Keratinocyte (primary cell): ENCODE measurements at regions not wholly inside any gene's neighbourhood (a gene's known extent, or its start where the extent isn't known, plus 50 kb on each side); places are given as distances from the start of the nearest gene placed in this dataset.
"Not testable (repeated sequence)": the region's sequence is repeated elsewhere in the genome, so short reads cannot be mapped to it uniquely, and the experiment has no call there.

ENCODE experiments used
- DNase-seq: peaks from one replicate; pipeline ENCODE4 v3.0.0-alpha.2; 2011; ENCODE audit warnings: low read depth, missing footprints, low spot score
- FAIRE-seq: peaks from 2 replicates; lab custom pipeline; 2011; peaks lifted over from hg19 to GRCh38; lab: Jason Lieb, UNC
- H2AFZ ChIP-seq: 2 replicates; pipeline ENCODE4 v1.6.0; 2012; ENCODE audit warnings: low read length, control low read depth, inconsistent platforms; ENCODE audit not compliant: control insufficient read depth
- H3K27ac ChIP-seq: 2 replicates; pipeline ENCODE4 v1.5.1; 2011; ENCODE audit warnings: low read length; ENCODE audit not compliant: control insufficient read depth, insufficient read depth
- H3K27me3 ChIP-seq: 3 replicates; pipeline ENCODE4 v1.6.0; 2011; ENCODE audit warnings: low read length; ENCODE audit not compliant: control insufficient read depth, insufficient read depth; ENCODE audit errors: extremely low read depth
- H3K36me3 ChIP-seq, 2 experiments: 2 replicates in 1 of 2; 3 replicates in 1 of 2; pipeline ENCODE4 v1.5.1; 2011; ENCODE audit warnings: low read length in 2 of 2, mild to moderate bottlenecking in 1 of 2; ENCODE audit not compliant: control insufficient read depth in 2 of 2, insufficient read depth in 2 of 2; ENCODE audit errors: extremely low read depth in 1 of 2
- H3K4me1 ChIP-seq: 3 replicates; pipeline ENCODE4 v1.5.1; 2011; ENCODE audit warnings: low read length; ENCODE audit not compliant: control insufficient read depth, insufficient read depth; ENCODE audit errors: extremely low read depth
- H3K4me2 ChIP-seq: 3 replicates; pipeline ENCODE4 v1.6.0; 2011; ENCODE audit warnings: low read depth, low read length; ENCODE audit not compliant: control insufficient read depth, insufficient read depth; ENCODE audit errors: extremely low read depth
- H3K4me3 ChIP-seq, 3 experiments: fragments of 200-600 bp in 1 of 3; sonication (generic) in 1 of 3; 2 replicates in 2 of 3; 3 replicates in 1 of 3; pipeline ENCODE4 v1.5.1; 2011 to 2016; ENCODE audit warnings: low read length in 3 of 3, mild to moderate bottlenecking in 3 of 3, control low read depth in 2 of 3, inconsistent platforms in 1 of 3, low read depth in 1 of 3, mixed read lengths in 1 of 3, mixed run types in 1 of 3, moderate library complexity in 1 of 3; ENCODE audit not compliant: control insufficient read depth in 2 of 3, insufficient read depth in 2 of 3; ENCODE audit errors: extremely low read depth in 1 of 3
- H3K79me2 ChIP-seq: 2 replicates; pipeline ENCODE4 v1.6.0; 2012; ENCODE audit warnings: low read length; ENCODE audit not compliant: control insufficient read depth, insufficient read depth
- H3K9ac ChIP-seq: 3 replicates; pipeline ENCODE4 v1.6.0; 2011; ENCODE audit warnings: low read length; ENCODE audit not compliant: control insufficient read depth, insufficient read depth; ENCODE audit errors: extremely low read depth
- H3K9me1 ChIP-seq: 3 replicates; pipeline ENCODE4 v1.6.0; 2011; ENCODE audit warnings: low read length; ENCODE audit not compliant: control insufficient read depth, insufficient read depth; ENCODE audit errors: extremely low read depth
- H3K9me3 ChIP-seq: 2 replicates; pipeline ENCODE4 v1.5.1; 2012; ENCODE audit warnings: low read depth, low read length; ENCODE audit not compliant: control insufficient read depth
- H4K20me1 ChIP-seq: 3 replicates; pipeline ENCODE4 v1.6.0; 2011; ENCODE audit warnings: low read length; ENCODE audit not compliant: control insufficient read depth, insufficient read depth; ENCODE audit errors: extremely low read depth
- EZH2 ChIP-seq: IDR thresholded peaks from one replicate; pipeline ENCODE4 v1.6.1; 2012; ENCODE audit warnings: inconsistent platforms, mild to moderate bottlenecking, low read length, moderate library complexity
- dilution Hi-C: fragments of 300-500 bp; cut with MboI; formaldehyde crosslinking; loops from one replicate; pipeline ENCODE4 v1.7.0; 2020; ENCODE audit warnings: low sequenced_read_pairs; ENCODE audit not compliant: extremely low pct_ligation_motif_present
- TF ChIP-seq, protein P1 (sequence below), 3 experiments: IDR thresholded peaks in 1 of 3; conservative IDR thresholded peaks in 1 of 3; optimal IDR thresholded peaks in 1 of 3; 2 replicates in 2 of 3; 3 replicates in 1 of 3; pipeline versions ENCODE3 to v1.5.1; 2011; ENCODE audit warnings: low read length in 3 of 3, mild to moderate bottlenecking in 3 of 3, moderate library complexity in 2 of 3, control low read depth in 1 of 3, inconsistent platforms in 1 of 3; ENCODE audit not compliant: insufficient read depth in 2 of 3; ENCODE audit errors: extremely low read depth in 1 of 3

DNA sequence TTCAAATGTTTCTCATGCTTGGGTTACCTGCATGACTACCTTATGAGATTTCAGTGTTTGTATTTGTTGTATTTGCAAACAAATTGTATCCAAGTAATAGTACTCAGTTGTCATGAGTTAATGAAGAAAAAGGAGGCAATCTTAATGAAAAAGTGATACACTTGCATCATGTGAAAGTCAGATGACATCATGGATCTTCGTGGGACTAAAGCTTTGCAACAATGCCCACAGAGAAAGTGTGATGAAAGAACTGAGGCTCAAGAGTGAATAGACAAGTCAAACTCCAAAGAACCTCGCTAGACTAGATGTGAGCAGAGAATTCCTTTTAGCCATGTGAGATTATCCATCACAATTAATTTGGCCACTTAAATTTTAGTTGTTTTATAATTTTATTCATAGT lies 75.4 kb upstream of the ADRB2 start:
- FAIRE-seq (no peak), DNase-seq (no peak)
- peaks cover 4% of the 10 kb centered on the region for H3K4me1 ChIP-seq
- TF ChIP-seq, protein P1, sequence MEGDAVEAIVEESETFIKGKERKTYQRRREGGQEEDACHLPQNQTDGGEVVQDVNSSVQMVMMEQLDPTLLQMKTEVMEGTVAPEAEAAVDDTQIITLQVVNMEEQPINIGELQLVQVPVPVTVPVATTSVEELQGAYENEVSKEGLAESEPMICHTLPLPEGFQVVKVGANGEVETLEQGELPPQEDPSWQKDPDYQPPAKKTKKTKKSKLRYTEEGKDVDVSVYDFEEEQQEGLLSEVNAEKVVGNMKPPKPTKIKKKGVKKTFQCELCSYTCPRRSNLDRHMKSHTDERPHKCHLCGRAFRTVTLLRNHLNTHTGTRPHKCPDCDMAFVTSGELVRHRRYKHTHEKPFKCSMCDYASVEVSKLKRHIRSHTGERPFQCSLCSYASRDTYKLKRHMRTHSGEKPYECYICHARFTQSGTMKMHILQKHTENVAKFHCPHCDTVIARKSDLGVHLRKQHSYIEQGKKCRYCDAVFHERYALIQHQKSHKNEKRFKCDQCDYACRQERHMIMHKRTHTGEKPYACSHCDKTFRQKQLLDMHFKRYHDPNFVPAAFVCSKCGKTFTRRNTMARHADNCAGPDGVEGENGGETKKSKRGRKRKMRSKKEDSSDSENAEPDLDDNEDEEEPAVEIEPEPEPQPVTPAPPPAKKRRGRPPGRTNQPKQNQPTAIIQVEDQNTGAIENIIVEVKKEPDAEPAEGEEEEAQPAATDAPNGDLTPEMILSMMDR (optimal IDR thresholded peaks at IDR 0.05 in 1 of 3, IDR thresholded peaks at IDR 0.05 in 1 of 3, conservative IDR thresholded peaks at IDR 0.05 in 1 of 3; ENCODE audit: extremely low read depth in 1 of 3, insufficient read depth in 2 of 3, low read length in 3 of 3), result no peak
- no peak overlapping the region for H3K4me3 ChIP-seq
- no peaks in the 10 kb centered on the region for H4K20me1 ChIP-seq
- H2AFZ ChIP-seq, result no peak overlapping the region
- no peaks in the 10 kb centered on the region for H3K9me3 ChIP-seq
- H3K27ac ChIP-seq, result no peak overlapping the region
- dilution Hi-C loops, result no loop called here
- no peaks in the 10 kb centered on the region for H3K79me2 ChIP-seq
- no peaks in the 10 kb centered on the region for H3K36me3 ChIP-seq
- no peak overlapping the region for H3K9ac ChIP-seq
- H3K4me2 ChIP-seq, result no peak overlapping the region
- H3K9me1 ChIP-seq, result no peaks in the 10 kb centered on the region
- no peaks in the 10 kb centered on the region for H3K27me3 ChIP-seq

DNA sequence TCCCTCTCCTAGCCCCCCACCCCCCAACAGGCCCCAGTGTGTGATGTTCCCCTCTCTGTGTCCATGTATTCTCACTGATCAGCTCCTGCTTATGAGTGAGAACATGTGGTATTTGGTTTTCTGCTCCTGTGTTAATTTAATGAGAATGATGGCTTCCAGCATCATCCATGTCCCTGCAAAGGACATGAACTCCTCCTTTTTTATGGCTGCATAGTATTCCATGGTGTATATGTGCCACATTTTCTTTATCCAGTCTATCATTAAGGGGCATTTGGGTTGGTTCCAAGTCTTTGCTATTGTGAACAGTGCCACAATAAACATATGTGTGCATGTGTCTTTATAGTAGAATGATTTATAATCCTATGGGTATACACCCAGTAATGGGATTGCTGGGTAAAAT lies 74.0 kb upstream of the ADRB2 start:
- H3K9me3 ChIP-seq, H3K27ac ChIP-seq, H3K4me2 ChIP-seq, H4K20me1 ChIP-seq, dilution Hi-C loops, H2AFZ ChIP-seq, H3K9ac ChIP-seq, H3K36me3 ChIP-seq, H3K4me1 ChIP-seq, DNase-seq, H3K79me2 ChIP-seq, H3K9me1 ChIP-seq, H3K4me3 ChIP-seq, FAIRE-seq, H3K27me3 ChIP-seq: not testable (repeated sequence)

DNA sequence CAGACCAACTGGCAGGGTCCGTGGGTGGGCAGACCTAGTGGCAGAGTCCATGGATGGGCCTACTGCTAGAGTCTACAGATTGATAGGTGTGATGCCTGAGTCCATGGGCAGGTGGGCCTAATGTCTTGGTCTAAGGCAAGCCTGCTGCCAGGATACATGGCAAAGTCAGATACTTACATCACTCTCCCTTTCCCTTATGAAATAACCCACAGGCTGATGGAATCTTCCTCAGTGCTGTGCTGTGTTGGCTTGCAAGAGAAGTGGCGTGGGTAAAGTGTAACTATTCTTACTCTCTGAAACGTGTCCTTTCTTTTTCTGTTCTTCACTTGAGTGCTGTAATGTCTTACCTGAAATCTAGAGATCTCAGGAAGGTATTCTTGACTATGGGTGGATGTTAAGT lies 67.3 kb upstream of the ADRB2 start:
- dilution Hi-C loops, result no loop called here
- no peak overlapping the region for H3K9ac ChIP-seq
- H4K20me1 ChIP-seq, result no peaks in the 10 kb centered on the region
- no peak for TF ChIP-seq EZH2
- TF ChIP-seq, protein P1 (optimal IDR thresholded peaks at IDR 0.05 in 1 of 3, IDR thresholded peaks at IDR 0.05 in 1 of 3, conservative IDR thresholded peaks at IDR 0.05 in 1 of 3; ENCODE audit: extremely low read depth in 1 of 3, insufficient read depth in 2 of 3, low read length in 3 of 3), result no peak
- DNase-seq, result no peak
- no peak for FAIRE-seq
- no peak overlapping the region for H3K27ac ChIP-seq
- H3K9me3 ChIP-seq, result no peaks in the 10 kb centered on the region
- H3K4me1 ChIP-seq, result no peaks in the 10 kb centered on the region
- no peaks in the 10 kb centered on the region for H3K27me3 ChIP-seq
- H3K9me1 ChIP-seq, result no peaks in the 10 kb centered on the region
- H3K36me3 ChIP-seq, result no peaks in the 10 kb centered on the region
- no peak overlapping the region for H3K4me3 ChIP-seq
- no peak overlapping the region for H2AFZ ChIP-seq
- no peaks in the 10 kb centered on the region for H3K79me2 ChIP-seq
- no peak overlapping the region for H3K4me2 ChIP-seq
